NCI-H146 (cell line): ENCODE measurements at regions not wholly inside any gene's neighbourhood (a gene's known extent, or its start where the extent isn't known, plus 50 kb on each side); places are given as distances from the start of the nearest gene placed in this dataset.

ENCODE experiments used
- DNase-seq: peaks from one replicate; lab custom pipeline; 2025; lab: John Stamatoyannopoulos, UW

GRCh38 chr20:22652681-22653588 lies 68.6 kb upstream of the FOXA2 start:
- DNase-seq = no peak

DNA sequence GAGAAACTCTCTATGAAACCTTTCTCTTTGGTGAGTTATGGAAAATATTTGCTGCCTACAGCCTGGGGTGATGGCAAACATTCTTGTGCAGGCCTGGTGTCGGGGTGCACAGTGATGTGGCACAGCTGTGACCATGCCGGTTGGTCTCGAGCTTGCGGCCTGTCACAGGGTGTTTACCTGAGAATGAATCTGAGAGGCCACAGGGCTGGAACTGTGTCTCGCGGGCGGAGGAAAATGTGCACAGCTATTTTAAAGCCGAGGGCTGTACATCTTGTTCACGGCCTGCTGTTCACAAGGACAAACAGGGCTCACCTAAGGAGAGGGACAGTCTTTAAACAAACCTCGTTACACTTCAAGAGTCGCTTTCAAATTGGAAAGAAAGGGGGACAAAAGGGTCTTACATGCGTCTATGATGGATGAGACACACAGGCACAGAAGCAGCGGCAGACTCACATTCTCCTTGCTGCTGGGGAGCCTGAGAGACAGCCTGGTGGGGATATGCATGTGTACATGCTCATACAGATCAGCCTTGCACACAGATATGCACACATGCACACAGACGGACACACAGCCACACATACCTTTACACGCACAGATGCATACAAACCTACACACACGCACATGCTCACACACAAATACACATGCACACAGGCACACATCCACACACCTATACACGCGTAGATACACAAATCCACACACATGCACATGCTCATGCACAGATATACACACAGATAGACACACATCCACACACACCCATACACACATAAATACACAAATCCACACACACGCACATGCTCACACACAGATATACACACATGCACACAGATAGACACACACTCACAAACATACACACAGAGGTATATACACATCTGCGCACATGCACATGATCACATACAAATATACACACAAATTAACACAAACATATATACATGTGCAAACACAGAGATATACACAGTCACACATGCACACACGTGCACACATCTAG lies 69.6 kb upstream of the FOXA2 start:
- DNase-seq = no peak

GRCh38 chr20:22663528-22664025 lies 79.2 kb upstream of the FOXA2 start:
- peak; percentile 89 for DNase-seq

DNA sequence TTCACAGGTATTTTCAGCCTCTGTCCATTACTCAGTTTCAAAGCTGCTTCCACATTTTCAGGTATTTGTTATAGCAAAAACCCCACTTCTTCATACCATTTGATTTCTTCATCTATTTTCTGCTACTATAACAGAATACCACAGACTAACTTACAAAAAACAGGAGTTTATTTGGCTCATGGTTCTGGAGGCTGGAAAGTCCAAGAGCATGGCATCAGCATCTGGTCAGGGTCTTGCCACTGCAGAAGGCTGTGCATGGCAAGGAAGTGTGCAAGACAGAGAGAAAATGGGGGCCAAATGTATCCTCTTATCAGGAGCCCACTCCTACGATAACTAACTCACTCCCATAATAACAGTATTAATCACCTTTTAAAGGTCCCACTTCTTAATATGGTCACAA lies 82.8 kb upstream of the FOXA2 start:
- no peak for DNase-seq

- DNase-seq = no peak
These were observed 87.8 kb upstream of the FOXA2 start for GRCh38 chr20:22672191-22672590.

GRCh38 chr20:22673467-22673866 lies 89.1 kb upstream of the FOXA2 start:
- DNase-seq = peak; percentile 96

GRCh38 chr20:22675341-22675740 lies 91.0 kb upstream of the FOXA2 start:
- no peak for DNase-seq

GRCh38 chr20:22678678-22679077 lies 94.3 kb upstream of the FOXA2 start:
- DNase-seq = no peak

DNA sequence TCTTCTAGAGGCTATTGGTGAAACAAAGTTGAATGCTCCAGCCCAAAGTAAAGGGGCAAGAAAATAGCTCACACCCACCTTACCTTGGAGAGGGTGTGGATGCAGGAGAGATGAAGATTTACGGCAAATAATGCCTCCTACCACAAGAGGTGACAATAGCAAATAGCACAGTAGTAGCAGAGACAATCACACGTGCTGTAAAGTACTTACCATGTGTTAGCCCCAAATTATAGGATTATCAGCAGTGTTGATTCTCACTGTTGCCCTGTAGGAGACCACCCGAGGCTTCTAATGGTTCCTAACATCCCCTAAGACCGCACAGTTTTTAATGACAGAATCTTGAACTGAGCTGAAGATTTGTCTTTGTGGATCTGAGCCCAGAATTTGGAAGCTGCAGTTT lies 94.8 kb upstream of the FOXA2 start:
- no peak for DNase-seq

- no peak for DNase-seq
These were observed 95.8 kb upstream of the FOXA2 start for GRCh38 chr20:22680031-22680740.

GRCh38 chr20:22681591-22682248 lies 97.3 kb upstream of the FOXA2 start:
- DNase-seq = no peak

DNA sequence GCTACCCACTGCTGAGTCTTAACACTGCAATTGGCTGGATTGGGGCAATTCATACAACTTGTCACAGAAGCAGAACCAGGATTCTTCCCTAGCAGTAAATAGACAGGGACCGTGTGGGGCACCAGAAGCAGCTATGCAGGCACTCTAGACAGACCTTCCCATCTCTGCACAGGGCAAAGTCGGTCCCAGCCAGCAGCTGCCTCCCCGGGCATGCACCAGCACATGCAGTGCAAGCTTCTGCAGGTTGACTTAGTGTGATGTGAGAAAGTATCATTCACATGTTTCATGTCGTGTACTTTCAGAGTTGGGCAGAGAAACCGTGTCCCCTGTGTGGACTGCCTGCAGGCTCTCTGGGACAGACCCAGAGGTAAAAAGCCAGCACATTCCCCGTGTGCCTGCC lies 98.0 kb upstream of the FOXA2 start:
- DNase-seq = no peak

- DNase-seq = peak; percentile 83
These were observed 99.8 kb upstream of the FOXA2 start for GRCh38 chr20:22684072-22684762.

DNA sequence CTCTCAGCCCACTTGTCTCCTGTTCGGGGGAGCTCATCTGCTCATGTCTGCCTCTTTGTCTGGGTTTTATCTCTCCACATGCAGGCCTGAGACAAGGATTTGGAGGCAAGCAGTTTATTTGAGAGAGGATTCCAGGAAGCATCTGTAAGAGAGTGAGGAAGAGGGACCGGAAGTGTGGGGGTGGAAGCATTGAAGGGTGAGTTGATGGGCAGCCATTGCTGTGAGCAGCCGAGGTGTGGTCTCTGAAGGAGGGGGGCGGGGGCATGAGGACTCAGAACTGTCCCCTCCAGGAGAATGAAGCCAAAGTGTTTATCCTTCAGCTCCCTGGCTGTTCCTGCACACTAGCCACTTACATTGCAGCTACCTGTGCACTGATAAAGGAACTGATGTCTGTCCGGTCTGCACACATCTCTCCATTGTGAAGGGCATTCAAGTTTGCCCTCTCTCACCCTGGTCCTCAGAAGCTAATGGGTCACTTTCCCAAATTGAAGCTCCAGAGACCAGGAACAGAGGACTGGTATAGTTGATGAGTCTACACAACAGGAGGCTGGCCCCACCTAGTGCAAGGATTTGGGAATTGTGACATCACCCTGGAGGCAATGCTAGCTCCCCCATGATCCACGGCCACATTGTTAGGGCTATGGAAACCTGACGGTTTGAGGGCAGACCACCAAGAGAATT lies 100.5 kb upstream of the FOXA2 start:
- DNase-seq = peak; percentile 29

GRCh38 chr20:22686097-22686496 lies 101.7 kb upstream of the FOXA2 start:
- DNase-seq = peak; percentile 85

- DNase-seq = no peak
These were observed 103.4 kb upstream of the FOXA2 start for GRCh38 chr20:22687676-22688349.

- DNase-seq = no peak
These were observed 104.1 kb upstream of the FOXA2 start for GRCh38 chr20:22688485-22688884.

GRCh38 chr20:22689266-22689665 lies 104.9 kb upstream of the FOXA2 start:
- no peak for DNase-seq

GRCh38 chr20:22690000-22690399 lies 105.6 kb upstream of the FOXA2 start:
- DNase-seq = no peak
